Transverse colon (tissue), 4 donors: ENCODE measurements at regions not wholly inside any gene's neighbourhood (a gene's known extent, or its start where the extent isn't known, plus 50 kb on each side); places are given as distances from the start of the nearest gene placed in this dataset.

Source experiments
- EP300 ChIP-seq: sonication (generic); formaldehyde crosslinking; IDR thresholded peaks from one replicate; pipeline ENCODE4 v1.6.1; 2017; ENCODE audit warnings: antibody characterized with exemption, low read depth
- POLR2A ChIP-seq: fragments of 450-650 bp; IDR thresholded peaks from one replicate; pipeline ENCODE4 v1.6.1; 2016; ENCODE audit warnings: antibody characterized with exemption, mild to moderate bottlenecking, moderate library complexity
- POLR2AphosphoS5 ChIP-seq, 3 donors: sonication (generic); formaldehyde crosslinking; IDR thresholded peaks; one replicate each; pipeline ENCODE4 v1.6.1; 2016; ENCODE audit warnings: antibody characterized with exemption in 3 of 3
- TF ChIP-seq, protein P1 (sequence below), 5 experiments: fragments of 200-600 bp in 3 of 5; fragments of 450-650 bp in 2 of 5; sonication (generic) in 3 of 5; IDR thresholded peaks; 1 replicate in 2 of 5; 2 replicates in 3 of 5; pipeline ENCODE4 v1.5.1; 2016 to 2017; ENCODE audit warnings: antibody characterized with exemption in 5 of 5, inconsistent platforms in 3 of 5, mild to moderate bottlenecking in 2 of 5, moderate library complexity in 1 of 5

DNA sequence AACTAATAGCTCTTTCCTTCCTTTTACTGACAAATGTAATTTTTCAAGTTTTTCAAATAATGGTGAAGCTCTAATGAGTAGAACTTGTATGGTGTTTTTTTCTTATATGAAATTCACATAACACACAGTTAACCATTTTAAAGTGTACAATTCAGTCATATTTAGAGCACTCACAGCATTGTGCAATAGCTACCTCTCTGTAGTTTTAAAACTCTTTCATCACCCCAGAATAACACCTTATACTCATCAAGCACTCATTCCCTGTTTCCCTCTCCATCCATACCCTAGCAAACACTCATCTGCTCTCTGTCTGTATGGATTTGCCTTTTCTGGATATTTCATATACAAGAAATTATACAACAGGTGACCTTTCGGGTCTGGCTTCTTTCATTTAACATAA lies 207.9 kb upstream of the SLC38A2 start:
- TF ChIP-seq, protein P1, sequence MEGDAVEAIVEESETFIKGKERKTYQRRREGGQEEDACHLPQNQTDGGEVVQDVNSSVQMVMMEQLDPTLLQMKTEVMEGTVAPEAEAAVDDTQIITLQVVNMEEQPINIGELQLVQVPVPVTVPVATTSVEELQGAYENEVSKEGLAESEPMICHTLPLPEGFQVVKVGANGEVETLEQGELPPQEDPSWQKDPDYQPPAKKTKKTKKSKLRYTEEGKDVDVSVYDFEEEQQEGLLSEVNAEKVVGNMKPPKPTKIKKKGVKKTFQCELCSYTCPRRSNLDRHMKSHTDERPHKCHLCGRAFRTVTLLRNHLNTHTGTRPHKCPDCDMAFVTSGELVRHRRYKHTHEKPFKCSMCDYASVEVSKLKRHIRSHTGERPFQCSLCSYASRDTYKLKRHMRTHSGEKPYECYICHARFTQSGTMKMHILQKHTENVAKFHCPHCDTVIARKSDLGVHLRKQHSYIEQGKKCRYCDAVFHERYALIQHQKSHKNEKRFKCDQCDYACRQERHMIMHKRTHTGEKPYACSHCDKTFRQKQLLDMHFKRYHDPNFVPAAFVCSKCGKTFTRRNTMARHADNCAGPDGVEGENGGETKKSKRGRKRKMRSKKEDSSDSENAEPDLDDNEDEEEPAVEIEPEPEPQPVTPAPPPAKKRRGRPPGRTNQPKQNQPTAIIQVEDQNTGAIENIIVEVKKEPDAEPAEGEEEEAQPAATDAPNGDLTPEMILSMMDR (IDR thresholded peaks at IDR 0.05): no peak
- TF ChIP-seq POLR2A (no peak), POLR2AphosphoS5 (IDR thresholded peaks at IDR 0.05) (no peak), EP300 (no peak)
